HEK293 (cell line): ENCODE measurements at regions not wholly inside any gene's neighbourhood (a gene's known extent, or its start where the extent isn't known, plus 50 kb on each side); places are given as distances from the start of the nearest gene placed in this dataset.

Source experiments
- CTCF ChIA-PET: fragments of 350-600 bp; formaldehyde crosslinking; extraction: SDS; loops from one replicate; lab custom pipeline; 2021; ENCODE audit warnings: antibody characterized with exemption; lab: Yijun Ruan, JAX
- POLR2A ChIA-PET: fragments of 300-600 bp; formaldehyde crosslinking; extraction: SDS; loops from one replicate; lab custom pipeline; 2020; ENCODE audit warnings: antibody characterized with exemption, inconsistent platforms; lab: Yijun Ruan, JAX
- H3K27ac ChIP-seq: fragments of 200-500 bp; sonication (Bioruptor generic); 2 replicates; pipeline ENCODE4 v1.5.1; 2014; ENCODE audit warnings: low read depth, low read length, control low read depth, inconsistent platforms; ENCODE audit errors: extremely low read depth
- H3K36me3 ChIP-seq, 2 experiments: fragments of 200-500 bp in 1 of 2; sonication (Bioruptor generic) in 1 of 2; 1 replicate in 1 of 2; 2 replicates in 1 of 2; pipeline ENCODE4 v1.5.1; 2014 to 2017; ENCODE audit warnings: inconsistent platforms in 2 of 2, low read length in 2 of 2; ENCODE audit not compliant: control insufficient read depth in 2 of 2, insufficient read depth in 1 of 2
- H3K4me1 ChIP-seq: fragments of 200-500 bp; sonication (Bioruptor generic); 2 replicates; pipeline ENCODE4 v1.5.1; 2014; ENCODE audit warnings: mild to moderate bottlenecking, low read length, inconsistent platforms; ENCODE audit not compliant: control insufficient read depth, insufficient read depth
- H3K4me3 ChIP-seq: 2 replicates; pipeline ENCODE4 v1.5.1; 2011; ENCODE audit warnings: low read depth, mild to moderate bottlenecking, control low read depth, low read length, moderate library complexity
- H3K9me3 ChIP-seq: fragments of 200-500 bp; sonication (Bioruptor generic); 2 replicates; pipeline ENCODE4 v1.5.1; 2014; ENCODE audit warnings: low read depth, low read length, inconsistent platforms; ENCODE audit not compliant: control insufficient read depth, insufficient read depth
- FEZF1 ChIP-seq: fragments of 450-650 bp; formaldehyde crosslinking; IDR thresholded peaks from 2 replicates; pipeline ENCODE4 v1.5.1; 2016; ENCODE audit warnings: missing biosample characterization, missing genetic modification characterization
- PBX3 ChIP-seq: sonication (generic); formaldehyde crosslinking; IDR thresholded peaks from 2 replicates; pipeline ENCODE4 v1.8.1; 2022; ENCODE audit warnings: mild to moderate bottlenecking, moderate library complexity, missing genetic modification reagents
- PRDM1 ChIP-seq: fragments of 450-650 bp; formaldehyde crosslinking; IDR thresholded peaks from 2 replicates; pipeline ENCODE4; 2016; ENCODE audit warnings: missing biosample characterization, missing genetic modification characterization
- SETDB1 ChIP-seq: IDR thresholded peaks from one replicate; pipeline ENCODE4 v1.6.1; 2017; ENCODE audit warnings: mild to moderate bottlenecking, low read length, moderate library complexity, mixed read lengths; ENCODE audit not compliant: insufficient read length
- YY2 ChIP-seq: fragments of 450-650 bp; formaldehyde crosslinking; IDR thresholded peaks from 2 replicates; pipeline ENCODE4 v1.5.1; 2016; ENCODE audit warnings: missing biosample characterization, missing genetic modification characterization
- ZBTB26 ChIP-seq: fragments of 450-650 bp; formaldehyde crosslinking; optimal IDR thresholded peaks from 2 replicates; pipeline ENCODE3; 2016; ENCODE audit warnings: missing biosample characterization, mild to moderate bottlenecking, missing genetic modification characterization
- ZFP37 ChIP-seq: fragments of 450-650 bp; formaldehyde crosslinking; IDR thresholded peaks from 2 replicates; pipeline ENCODE4 v1.5.1; 2016; ENCODE audit warnings: missing biosample characterization, missing genetic modification characterization
- ZNF138 ChIP-seq: fragments of 450-650 bp; formaldehyde crosslinking; IDR thresholded peaks from 2 replicates; pipeline ENCODE4 v1.5.1; 2016; ENCODE audit warnings: missing biosample characterization, missing genetic modification characterization, borderline replicate concordance
- ZNF148 ChIP-seq: fragments of 450-650 bp; formaldehyde crosslinking; IDR thresholded peaks from 2 replicates; pipeline ENCODE4 v1.5.0; 2017; ENCODE audit warnings: missing biosample characterization, missing genetic modification characterization, borderline replicate concordance
- ZNF23 ChIP-seq: fragments of 450-650 bp; formaldehyde crosslinking; IDR thresholded peaks from 2 replicates; pipeline ENCODE4 v1.5.1; 2016; ENCODE audit warnings: missing biosample characterization, missing genetic modification characterization, borderline replicate concordance
- ZNF561 ChIP-seq: fragments of 450-650 bp; IDR thresholded peaks from 2 replicates; pipeline ENCODE4 v1.5.1; 2018; ENCODE audit warnings: missing biosample characterization, missing genetic modification characterization, borderline replicate concordance
- ZNF571 ChIP-seq: fragments of 450-650 bp; formaldehyde crosslinking; IDR thresholded peaks from 2 replicates; pipeline ENCODE4 v1.5.0; 2017; ENCODE audit warnings: missing biosample characterization, missing genetic modification characterization
- ZNF580 ChIP-seq: fragments of 450-650 bp; formaldehyde crosslinking; IDR thresholded peaks from 2 replicates; pipeline ENCODE4 v1.5.1; 2016; ENCODE audit warnings: missing biosample characterization, missing genetic modification characterization
- ZNF623 ChIP-seq: fragments of 450-650 bp; formaldehyde crosslinking; IDR thresholded peaks from 2 replicates; pipeline ENCODE4 v1.5.1; 2016; ENCODE audit warnings: missing biosample characterization, missing genetic modification characterization
- ZNF624 ChIP-seq: fragments of 450-650 bp; formaldehyde crosslinking; IDR thresholded peaks from 2 replicates; pipeline ENCODE4 v1.5.1; 2017; ENCODE audit warnings: missing biosample characterization, missing genetic modification characterization
- ZNF658 ChIP-seq: fragments of 450-650 bp; formaldehyde crosslinking; IDR thresholded peaks from 2 replicates; pipeline ENCODE4; 2016; ENCODE audit warnings: missing biosample characterization, missing genetic modification characterization
- ZNF791 ChIP-seq: fragments of 450-650 bp; formaldehyde crosslinking; IDR thresholded peaks from 2 replicates; pipeline ENCODE4 v1.5.1; 2016; ENCODE audit warnings: missing biosample characterization, missing genetic modification characterization
- ZNF843 ChIP-seq: fragments of 450-650 bp; formaldehyde crosslinking; IDR thresholded peaks from 2 replicates; pipeline ENCODE4 v1.5.1; 2016; ENCODE audit warnings: missing biosample characterization, missing genetic modification characterization
- ZSCAN16 ChIP-seq: fragments of 450-650 bp; formaldehyde crosslinking; IDR thresholded peaks from 2 replicates; pipeline ENCODE4 v1.5.1; 2016; ENCODE audit warnings: missing biosample characterization, missing genetic modification characterization
- ZSCAN23 ChIP-seq: fragments of 450-650 bp; formaldehyde crosslinking; IDR thresholded peaks from 2 replicates; pipeline ENCODE4 v1.5.1; 2016; ENCODE audit warnings: missing biosample characterization, missing genetic modification characterization
- ZSCAN4 ChIP-seq: fragments of 450-650 bp; formaldehyde crosslinking; IDR thresholded peaks from 2 replicates; pipeline ENCODE4 v1.5.1; 2017; ENCODE audit warnings: missing biosample characterization, missing genetic modification characterization
- TF ChIP-seq, protein P1 (sequence below): fragments of 450-650 bp; formaldehyde crosslinking; IDR thresholded peaks from 2 replicates; pipeline ENCODE4 v1.5.1; 2016; ENCODE audit warnings: missing biosample characterization, missing genetic modification characterization

- H3K36me3 ChIP-seq = no peaks in the 10 kb centered on the region
- H3K27ac ChIP-seq = no peak overlapping the region
- TF ChIP-seq, protein P1, sequence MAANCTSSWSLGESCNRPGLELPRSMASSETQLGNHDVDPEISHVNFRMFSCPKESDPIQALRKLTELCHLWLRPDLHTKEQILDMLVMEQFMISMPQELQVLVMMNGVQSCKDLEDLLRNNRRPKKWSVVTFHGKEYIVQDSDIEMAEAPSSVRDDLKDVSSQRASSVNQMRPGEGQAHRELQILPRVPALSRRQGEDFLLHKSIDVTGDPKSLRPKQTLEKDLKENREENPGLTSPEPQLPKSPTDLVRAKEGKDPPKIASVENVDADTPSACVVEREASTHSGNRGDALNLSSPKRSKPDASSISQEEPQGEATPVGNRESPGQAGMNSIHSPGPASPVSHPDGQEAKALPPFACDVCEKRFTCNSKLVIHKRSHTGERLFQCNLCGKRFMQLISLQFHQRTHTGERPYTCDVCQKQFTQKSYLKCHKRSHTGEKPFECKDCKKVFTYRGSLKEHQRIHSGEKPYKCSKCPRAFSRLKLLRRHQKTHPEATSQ (tag by site-specific recombination) = no peak
- no peak for TF ChIP-seq ZBTB26 (tag by site-specific recombination)
- TF ChIP-seq FEZF1 (tag by site-specific recombination) = no peak
- no peak for TF ChIP-seq ZNF571 (tag by site-specific recombination)
- no peak for TF ChIP-seq ZNF561 (tag by site-specific recombination)
- TF ChIP-seq ZFP37 = no peak
- no peak for TF ChIP-seq PRDM1 (tag by site-specific recombination)
- no peak for TF ChIP-seq PBX3 (CRISPR knock-in tag)
- no peak for TF ChIP-seq ZNF791 (tag by site-specific recombination)
- TF ChIP-seq ZNF623 = no peak
- no peak for TF ChIP-seq ZNF843
- no peaks in the 10 kb centered on the region; the same call in 1 of the 2 replicates for H3K9me3 ChIP-seq
- ChIA-PET POLR2A (no interaction called here), CTCF (no interaction called here)
- no peak overlapping the region for H3K4me3 ChIP-seq
- no peaks in the 10 kb centered on the region for H3K4me1 ChIP-seq
Measured at GRCh38 chr7:3234051-3234450, 67.0 kb upstream of the SDK1 start.

DNA sequence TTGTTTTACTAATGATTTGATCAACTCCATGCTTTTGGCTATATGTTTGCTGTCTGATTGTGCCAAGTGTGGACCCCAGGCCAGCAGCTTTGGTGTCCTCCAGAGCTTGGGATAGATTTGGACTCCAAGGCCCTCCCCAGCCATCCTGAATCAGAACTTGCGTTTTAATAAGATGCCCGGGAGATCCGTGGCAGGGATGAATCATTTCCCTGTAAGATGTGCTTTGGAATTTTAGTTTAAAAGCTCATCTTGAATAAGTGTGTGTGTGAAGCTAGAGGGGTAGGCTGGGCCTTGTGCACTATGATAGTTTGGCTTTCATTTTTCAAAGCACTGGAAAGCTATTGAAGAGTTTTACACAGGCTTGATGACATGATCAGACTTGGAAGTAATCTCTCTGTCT, 66.2 kb upstream of the SDK1 start:
- CTCF ChIA-PET = interaction anchor here (0.8 kb wide), 1 partner anchor 20 kb away, joined by 3 read pairs; no protein-coding TSS in a partner anchor
- Histone ChIP-seq H3K9me3 (no peaks in the 10 kb centered on the region; the same call in 1 of the 2 replicates), H3K27ac (no peak overlapping the region), H3K36me3 (no peaks in the 10 kb centered on the region), H3K4me3 (no peak overlapping the region), H3K4me1 (no peaks in the 10 kb centered on the region)
- POLR2A ChIA-PET = no interaction called here
- TF ChIP-seq ZNF580 (tag by site-specific recombination) = no peak
- no peak for TF ChIP-seq ZNF23 (tag by site-specific recombination)
- TF ChIP-seq YY2 (tag by site-specific recombination) = no peak
- no peak for TF ChIP-seq ZSCAN4

- TF ChIP-seq ZNF148 (0 out of 2 replicates have a peak, but pooled peaks have one; percentile 29), ZNF138 (tag by site-specific recombination) (no peak), ZNF624 (tag by site-specific recombination) (no peak), ZNF658 (tag by site-specific recombination) (peak; percentile 81; the same call in 1 of the 2 replicates), SETDB1 (no peak), ZSCAN16 (tag by site-specific recombination) (0 out of 2 replicates have a peak, but pooled peaks have one; percentile 13), ZSCAN23 (tag by site-specific recombination) (no peak)
- Histone ChIP-seq H3K4me3 (no peak overlapping the region), H3K27ac (no peak overlapping the region), H3K4me1 (no peaks in the 10 kb centered on the region), H3K36me3 (no peaks in the 10 kb centered on the region), H3K9me3 (no peaks in the 10 kb centered on the region; the same call in 1 of the 2 replicates)
- ChIA-PET POLR2A (no interaction called here), CTCF (interaction anchor here (0.8 kb wide), 1 partner anchor 20 kb away, joined by 3 read pairs; no protein-coding TSS in a partner anchor)
Measured at GRCh38 chr7:3235322-3235721, 65.7 kb upstream of the SDK1 start.
